Gastrocnemius medialis (tissue), 4 donors: ENCODE measurements at regions not wholly inside any gene's neighbourhood (a gene's known extent, or its start where the extent isn't known, plus 50 kb on each side); places are given as distances from the start of the nearest gene placed in this dataset.

Source experiments
- POLR2A ChIP-seq, 2 donors: fragments of 450-650 bp; IDR thresholded peaks; one replicate each; pipeline ENCODE4 v1.6.1; 2017; ENCODE audit warnings: antibody characterized with exemption in 2 of 2, mild to moderate bottlenecking in 2 of 2, moderate library complexity in 2 of 2
- TF ChIP-seq, protein P1 (sequence below), 5 experiments: fragments of 450-650 bp in 3 of 5; fragments of 200-600 bp in 2 of 5; sonication (generic) in 2 of 5; IDR thresholded peaks in 4 of 5; conservative IDR thresholded peaks in 1 of 5; 1 replicate in 4 of 5; 2 replicates in 1 of 5; pipeline ENCODE4 v1.5.1; 2016 to 2019; ENCODE audit warnings: antibody characterized with exemption in 5 of 5, mild to moderate bottlenecking in 3 of 5, moderate library complexity in 3 of 5

DNA sequence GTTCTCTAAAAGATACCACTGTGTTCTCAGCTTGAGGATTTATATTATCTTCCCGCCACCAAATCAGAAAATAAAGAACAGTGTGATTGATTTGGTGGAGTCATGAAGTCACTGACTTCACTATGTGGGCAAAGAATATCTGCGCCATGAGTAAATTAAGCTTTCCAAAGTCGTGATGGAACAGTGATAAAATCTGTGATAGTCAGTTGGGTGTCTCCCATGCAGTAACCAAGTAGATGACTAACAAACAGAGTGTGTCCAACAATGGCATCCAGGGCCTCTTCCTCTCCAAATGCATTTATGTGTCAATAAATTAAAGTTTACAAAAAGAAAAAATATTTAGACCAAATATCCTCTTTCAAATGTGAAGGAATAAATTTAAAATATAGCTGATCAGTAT, 87.0 kb upstream of the DST start:
- TF ChIP-seq, protein P1, sequence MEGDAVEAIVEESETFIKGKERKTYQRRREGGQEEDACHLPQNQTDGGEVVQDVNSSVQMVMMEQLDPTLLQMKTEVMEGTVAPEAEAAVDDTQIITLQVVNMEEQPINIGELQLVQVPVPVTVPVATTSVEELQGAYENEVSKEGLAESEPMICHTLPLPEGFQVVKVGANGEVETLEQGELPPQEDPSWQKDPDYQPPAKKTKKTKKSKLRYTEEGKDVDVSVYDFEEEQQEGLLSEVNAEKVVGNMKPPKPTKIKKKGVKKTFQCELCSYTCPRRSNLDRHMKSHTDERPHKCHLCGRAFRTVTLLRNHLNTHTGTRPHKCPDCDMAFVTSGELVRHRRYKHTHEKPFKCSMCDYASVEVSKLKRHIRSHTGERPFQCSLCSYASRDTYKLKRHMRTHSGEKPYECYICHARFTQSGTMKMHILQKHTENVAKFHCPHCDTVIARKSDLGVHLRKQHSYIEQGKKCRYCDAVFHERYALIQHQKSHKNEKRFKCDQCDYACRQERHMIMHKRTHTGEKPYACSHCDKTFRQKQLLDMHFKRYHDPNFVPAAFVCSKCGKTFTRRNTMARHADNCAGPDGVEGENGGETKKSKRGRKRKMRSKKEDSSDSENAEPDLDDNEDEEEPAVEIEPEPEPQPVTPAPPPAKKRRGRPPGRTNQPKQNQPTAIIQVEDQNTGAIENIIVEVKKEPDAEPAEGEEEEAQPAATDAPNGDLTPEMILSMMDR (IDR thresholded peaks at IDR 0.05 in 4 of 5, conservative IDR thresholded peaks at IDR 0.05 in 1 of 5), result no peak
- no peak for TF ChIP-seq POLR2A (IDR thresholded peaks at IDR 0.05)
